ENCODE measurements at regions not wholly inside any gene's neighbourhood (a gene's known extent, or its start where the extent isn't known, plus 50 kb on each side); places are given as distances from the start of the nearest gene placed in this dataset.

GRCh38 chr5:12204761-12205160 is 300.5 kb upstream of the CTNND2 start:
- no peak for TF ChIP-seq POLR2AphosphoS5 (IDR thresholded peaks at IDR 0.05; ENCODE audit: low read depth)
- no peak for TF ChIP-seq SPI1 (IDR thresholded peaks at IDR 0.05; ENCODE audit: borderline replicate concordance, low read depth)
- no peak for TF ChIP-seq CTCF (IDR thresholded peaks at IDR 0.05; ENCODE audit: insufficient read depth, low read length)
- no peak for TF ChIP-seq GABPA (IDR thresholded peaks at IDR 0.05; ENCODE audit: low read depth)
